DND-41 (cell line): ENCODE measurements at regions not wholly inside any gene's neighbourhood (a gene's known extent, or its start where the extent isn't known, plus 50 kb on each side); places are given as distances from the start of the nearest gene placed in this dataset.

Experiments
- ATAC-seq: fragments of 200-7000 bp; cut with Tn5 transposase; 3 replicates; pipeline ENCODE4 v1.9.1; 2021; ENCODE audit warnings: low read depth; ENCODE audit not compliant: insufficient read depth
- DNase-seq: peaks from one replicate; pipeline ENCODE4 v3.0.0-alpha.2; 2020
- H2AFZ ChIP-seq: 2 replicates; pipeline ENCODE4 v1.6.0; 2012; ENCODE audit warnings: low read depth, low read length
- H3K27ac ChIP-seq: 2 replicates; pipeline ENCODE4 v1.5.1; 2012; ENCODE audit warnings: low read length, inconsistent platforms
- H3K27me3 ChIP-seq: fragments of 200-600 bp; sonication (generic); 2 replicates; pipeline ENCODE4 v1.6.0; 2012; ENCODE audit warnings: low read length, mild to moderate bottlenecking, inconsistent platforms; ENCODE audit not compliant: insufficient read depth, poor library complexity
- H3K36me3 ChIP-seq: 2 replicates; pipeline ENCODE4 v1.5.1; 2012; ENCODE audit warnings: low read length, inconsistent platforms; ENCODE audit not compliant: insufficient read depth
- H3K4me1 ChIP-seq: 2 replicates; pipeline ENCODE4 v1.5.1; 2012; ENCODE audit warnings: mild to moderate bottlenecking, low read length; ENCODE audit not compliant: insufficient read depth
- H3K4me2 ChIP-seq: 2 replicates; pipeline ENCODE4 v1.6.0; 2012; ENCODE audit warnings: mild to moderate bottlenecking, moderate library complexity, low read length, inconsistent platforms; ENCODE audit not compliant: insufficient read depth
- H3K4me3 ChIP-seq, 2 experiments: fragments of 200-600 bp in 1 of 2; shearing (Covaris generic) in 1 of 2; 2 replicates each; pipeline ENCODE4 v1.5.1; 2012 to 2016; ENCODE audit warnings: inconsistent platforms in 2 of 2, low read length in 2 of 2, mild to moderate bottlenecking in 2 of 2, low read depth in 1 of 2, moderate library complexity in 1 of 2
- H3K79me2 ChIP-seq: 2 replicates; pipeline ENCODE4 v1.6.0; 2012; ENCODE audit warnings: low read length, inconsistent platforms; ENCODE audit not compliant: insufficient read depth
- H3K9ac ChIP-seq: 2 replicates; pipeline ENCODE4 v1.6.0; 2012; ENCODE audit warnings: low read depth, mild to moderate bottlenecking, inconsistent platforms, low read length, moderate library complexity
- H3K9me3 ChIP-seq: 2 replicates; pipeline ENCODE4 v1.5.1; 2012; ENCODE audit warnings: low read length, moderate library complexity, mild to moderate bottlenecking, inconsistent platforms; ENCODE audit not compliant: insufficient read depth, severe bottlenecking
- H4K20me1 ChIP-seq: 2 replicates; pipeline ENCODE4 v1.6.0; 2012; ENCODE audit warnings: low read length; ENCODE audit not compliant: insufficient read depth
- EZH2 ChIP-seq: IDR thresholded peaks from 3 replicates; pipeline ENCODE4 v1.6.1; 2012; ENCODE audit warnings: borderline replicate concordance, low read depth, mild to moderate bottlenecking, moderate library complexity, low read length, inconsistent platforms; ENCODE audit not compliant: severe bottlenecking
- TF ChIP-seq, protein P1 (sequence below): IDR thresholded peaks from 2 replicates; pipeline ENCODE4 v1.5.1; 2012; ENCODE audit warnings: borderline replicate concordance, low read length, moderate library complexity, mild to moderate bottlenecking; ENCODE audit not compliant: poor library complexity, severe bottlenecking; ENCODE audit errors: extremely low read depth

DNA sequence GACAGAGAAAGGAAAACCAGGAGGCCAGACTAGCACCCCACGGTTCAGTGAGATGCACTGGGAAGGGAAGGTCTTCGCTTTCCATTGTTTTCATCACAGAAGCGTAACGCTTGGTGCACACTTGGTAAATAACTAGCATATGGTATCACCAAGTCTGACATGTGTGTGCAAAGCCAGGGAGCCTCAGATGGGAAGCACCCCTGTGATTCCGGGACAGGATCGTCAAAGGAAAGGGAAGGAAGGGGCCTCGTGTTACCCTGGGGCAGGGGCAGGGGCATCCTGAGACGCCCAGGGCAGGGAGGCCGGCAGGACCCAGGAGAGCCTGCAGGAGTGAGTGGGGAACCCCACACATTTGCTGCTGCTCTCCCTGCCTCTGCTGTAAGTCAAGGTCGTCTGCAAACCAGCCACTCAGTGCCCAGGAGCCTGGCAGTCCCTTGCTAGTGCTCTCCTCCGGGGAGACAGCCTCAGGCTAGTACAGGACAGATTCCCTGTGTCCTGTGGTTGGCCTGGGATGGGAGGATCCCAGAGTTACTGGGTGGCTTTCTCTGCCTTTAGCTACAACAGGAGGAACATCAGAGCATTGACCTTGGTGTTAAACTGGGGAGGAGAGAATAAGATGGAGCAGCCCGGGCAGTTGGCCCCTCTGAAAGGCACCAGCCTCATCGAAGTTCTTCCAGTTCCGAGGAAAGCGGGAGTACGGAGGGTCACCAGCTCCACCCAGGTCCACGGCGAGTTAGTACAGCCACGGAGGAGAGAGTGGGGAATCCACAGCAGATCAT, 192.5 kb downstream of the NDUFA10 start:
- Histone ChIP-seq H3K4me3 (no peak overlapping the region), H3K4me1 (no peaks in the 10 kb centered on the region), H2AFZ (no peak overlapping the region), H3K4me2 (no peak overlapping the region), H3K27ac (peak overlapping the region; percentile 35; the same call in 1 of the 2 replicates), H3K27me3 (no peaks in the 10 kb centered on the region), H3K79me2 (no peaks in the 10 kb centered on the region), H3K9me3 (peaks cover 10% of the 10 kb centered on the region), H4K20me1 (no peaks in the 10 kb centered on the region), H3K9ac (no peak overlapping the region), H3K36me3 (no peaks in the 10 kb centered on the region)
- ATAC-seq (no peak), DNase-seq (no peak)
- TF ChIP-seq, protein P1, sequence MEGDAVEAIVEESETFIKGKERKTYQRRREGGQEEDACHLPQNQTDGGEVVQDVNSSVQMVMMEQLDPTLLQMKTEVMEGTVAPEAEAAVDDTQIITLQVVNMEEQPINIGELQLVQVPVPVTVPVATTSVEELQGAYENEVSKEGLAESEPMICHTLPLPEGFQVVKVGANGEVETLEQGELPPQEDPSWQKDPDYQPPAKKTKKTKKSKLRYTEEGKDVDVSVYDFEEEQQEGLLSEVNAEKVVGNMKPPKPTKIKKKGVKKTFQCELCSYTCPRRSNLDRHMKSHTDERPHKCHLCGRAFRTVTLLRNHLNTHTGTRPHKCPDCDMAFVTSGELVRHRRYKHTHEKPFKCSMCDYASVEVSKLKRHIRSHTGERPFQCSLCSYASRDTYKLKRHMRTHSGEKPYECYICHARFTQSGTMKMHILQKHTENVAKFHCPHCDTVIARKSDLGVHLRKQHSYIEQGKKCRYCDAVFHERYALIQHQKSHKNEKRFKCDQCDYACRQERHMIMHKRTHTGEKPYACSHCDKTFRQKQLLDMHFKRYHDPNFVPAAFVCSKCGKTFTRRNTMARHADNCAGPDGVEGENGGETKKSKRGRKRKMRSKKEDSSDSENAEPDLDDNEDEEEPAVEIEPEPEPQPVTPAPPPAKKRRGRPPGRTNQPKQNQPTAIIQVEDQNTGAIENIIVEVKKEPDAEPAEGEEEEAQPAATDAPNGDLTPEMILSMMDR: no peak
- no peak for TF ChIP-seq EZH2

DNA sequence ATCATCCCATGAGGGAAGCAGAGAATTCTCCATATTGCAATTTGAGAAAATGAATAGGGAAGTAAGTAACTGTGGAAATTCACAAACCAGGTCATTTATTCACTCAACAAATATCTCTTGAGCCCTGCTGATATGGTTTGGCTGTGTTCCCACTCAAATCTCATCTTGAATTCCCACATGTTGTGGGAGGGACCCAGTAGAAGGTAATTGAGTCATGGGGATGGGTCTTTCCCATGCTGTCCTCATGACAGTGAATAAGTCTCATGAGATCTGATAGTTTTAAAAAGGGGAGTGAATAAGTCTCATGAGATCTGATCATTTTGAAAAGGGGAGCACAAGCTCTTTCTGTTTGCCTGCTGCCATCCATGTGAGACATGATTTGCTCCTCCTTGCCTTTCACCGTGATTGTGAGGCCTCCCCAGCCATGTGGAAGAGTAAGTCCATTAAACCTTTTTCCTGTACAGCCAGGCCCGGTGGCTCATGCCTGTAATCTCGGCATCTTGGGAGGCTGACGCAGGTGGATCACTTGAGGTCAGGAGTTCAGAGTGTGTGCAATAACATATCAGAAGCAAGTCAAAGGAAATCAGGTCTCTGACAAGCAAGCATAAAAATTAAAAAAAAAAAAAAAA, 193.2 kb downstream of the NDUFA10 start:
- H3K4me2 ChIP-seq: no peak overlapping the region
- TF ChIP-seq, protein P1: no peak
- TF ChIP-seq EZH2: no peak

DNA sequence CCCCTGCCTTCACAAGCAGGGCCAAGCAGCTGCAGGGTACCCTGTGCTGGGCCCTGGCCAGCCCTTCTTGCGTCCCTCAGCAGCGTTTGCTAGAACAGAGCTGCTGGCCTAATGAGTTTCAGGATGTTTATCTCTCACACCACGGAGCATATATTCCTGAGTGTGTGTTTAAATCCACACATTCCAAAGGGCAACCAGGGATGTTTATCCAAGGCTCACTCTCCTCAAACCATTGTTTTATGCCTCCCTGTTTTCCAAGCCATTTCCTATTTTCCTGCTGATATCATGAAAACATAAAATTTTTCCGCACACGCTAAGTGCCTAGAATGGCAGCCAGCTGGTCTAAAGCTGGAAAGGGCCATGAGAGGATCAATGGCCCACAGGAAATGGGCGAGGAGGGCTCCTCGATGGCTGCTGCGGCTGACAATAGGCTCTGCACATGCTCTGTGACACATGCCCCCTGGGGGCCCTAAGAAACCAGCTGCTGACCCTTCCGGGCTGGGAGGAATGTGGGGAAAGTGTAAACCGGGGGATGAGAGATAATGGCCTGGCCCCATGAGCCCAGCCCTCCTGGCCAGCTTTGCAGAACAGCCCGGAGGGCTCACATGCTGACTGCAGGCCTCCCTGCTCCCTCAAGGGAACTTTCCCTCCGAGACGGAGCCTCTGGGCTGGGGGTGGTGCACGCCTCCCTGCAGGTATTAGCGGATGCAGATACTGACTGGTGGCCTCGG, 194.0 kb downstream of the NDUFA10 start:
- Histone ChIP-seq H3K9ac (no peak overlapping the region), H3K27ac (no peak overlapping the region), H3K9me3 (peaks cover 2% of the 10 kb centered on the region), H3K4me3 (no peak overlapping the region), H3K4me2 (no peak overlapping the region), H3K36me3 (no peaks in the 10 kb centered on the region), H3K4me1 (no peaks in the 10 kb centered on the region), H3K79me2 (no peaks in the 10 kb centered on the region), H3K27me3 (no peaks in the 10 kb centered on the region), H4K20me1 (no peaks in the 10 kb centered on the region), H2AFZ (no peak overlapping the region)
- no peak for TF ChIP-seq EZH2
- TF ChIP-seq, protein P1: no peak
- no peak for ATAC-seq
- no peak for DNase-seq

More for the DNA sequence above, 193.2 kb downstream of the NDUFA10 start:
- Histone ChIP-seq H3K9me3 (peaks cover 10% of the 10 kb centered on the region), H3K36me3 (no peaks in the 10 kb centered on the region), H3K9ac (no peak overlapping the region), H3K4me1 (no peaks in the 10 kb centered on the region), H4K20me1 (no peaks in the 10 kb centered on the region), H3K27me3 (no peaks in the 10 kb centered on the region), H2AFZ (no peak overlapping the region), H3K4me3 (no peak overlapping the region), H3K79me2 (no peaks in the 10 kb centered on the region), H3K27ac (no peak overlapping the region)
- no peak for ATAC-seq
- DNase-seq: no peak
